ENCODE measurements at regions not wholly inside any gene's neighbourhood (a gene's known extent, or its start where the extent isn't known, plus 50 kb on each side); places are given as distances from the start of the nearest gene placed in this dataset.
"Not testable (repeated sequence)": the region's sequence is repeated elsewhere in the genome, so short reads cannot be mapped to it uniquely, and the experiment has no call there.

DNA sequence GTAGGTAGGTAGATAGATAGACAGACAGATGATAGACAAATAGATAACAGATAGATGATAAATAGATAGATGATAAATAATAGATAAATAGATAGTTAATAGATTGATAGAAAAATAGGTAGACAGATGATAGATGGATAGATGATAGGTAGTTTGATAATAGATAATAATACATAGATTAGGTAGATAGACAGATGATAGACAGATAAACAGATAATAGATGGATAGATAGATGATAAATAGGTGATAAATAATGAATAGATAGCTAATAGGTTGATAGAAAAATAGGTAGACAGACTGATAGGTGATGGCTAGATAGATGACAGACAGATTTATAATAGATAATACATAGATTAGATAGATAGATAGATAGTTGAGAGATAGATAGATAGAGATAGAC lies 350.5 kb upstream of the DPP6 start:
- no peak for DNase-seq (ENCODE audit: low read depth in 4 of 4, low spot score in 3 of 4)

DNA sequence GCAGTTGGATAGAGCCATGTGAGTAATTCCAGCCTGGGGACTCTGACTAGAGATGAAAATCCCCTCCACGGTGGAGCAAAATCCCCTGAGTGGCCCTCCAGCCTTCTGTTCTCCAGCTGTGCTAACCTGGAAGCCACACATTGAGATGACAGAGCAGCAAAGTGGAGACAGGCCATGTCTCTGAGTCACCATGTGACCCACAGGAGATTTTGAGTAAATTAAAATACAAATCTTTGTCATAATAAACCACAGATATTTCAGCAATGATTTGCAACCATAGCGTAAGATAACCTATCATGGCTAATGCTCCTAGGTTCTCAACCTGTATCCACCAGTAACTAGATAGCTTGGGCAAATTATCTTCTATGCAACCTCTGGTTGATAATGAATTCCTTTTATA lies 328.3 kb upstream of the DPP6 start:
- not testable (repeated sequence) for DNase-seq (ENCODE audit: low read depth in 4 of 4, low spot score in 3 of 4)

DNA sequence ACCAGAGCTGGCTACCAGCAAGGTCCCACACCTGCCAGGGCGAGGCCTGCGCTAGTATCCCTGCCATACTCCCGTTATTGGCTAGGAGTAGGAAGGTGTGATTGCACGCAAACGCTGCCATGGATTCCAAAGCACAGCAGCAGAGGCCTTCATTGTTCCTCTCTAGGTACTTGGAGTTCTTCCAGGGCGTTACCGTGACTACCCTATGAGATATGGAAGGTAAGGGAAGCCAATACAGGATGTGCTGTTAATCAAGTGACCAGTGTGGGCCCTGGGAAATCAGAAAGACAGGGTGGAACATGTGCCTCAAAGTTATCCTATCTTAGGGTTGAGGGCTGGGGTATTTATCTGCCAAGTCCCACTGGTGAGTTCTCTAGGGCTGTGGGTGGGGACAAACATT lies 320.7 kb upstream of the DPP6 start:
- DNase-seq (ENCODE audit: low read depth in 4 of 4, low spot score in 3 of 4) = not testable (repeated sequence)

DNA sequence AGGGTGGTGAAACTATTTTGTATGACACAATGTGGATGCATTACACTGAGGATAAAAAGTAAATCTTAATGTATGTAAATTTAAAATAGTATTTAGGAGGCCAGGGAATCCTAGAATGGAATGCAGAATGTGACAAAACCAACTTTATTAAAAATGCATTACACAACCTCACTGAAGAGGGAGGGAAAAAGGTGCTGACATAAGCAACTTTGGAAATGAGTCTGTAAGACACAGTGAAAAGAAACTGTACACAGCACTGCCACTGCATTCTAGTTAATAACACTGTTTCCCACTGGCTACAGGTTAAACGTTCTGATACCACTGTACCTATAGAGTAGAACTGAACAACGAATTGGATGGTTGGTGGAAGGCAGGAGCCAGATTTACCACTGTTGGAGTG lies 308.8 kb upstream of the DPP6 start:
- not testable (repeated sequence) for DNase-seq (ENCODE audit: low read depth in 4 of 4, low spot score in 3 of 4)

DNA sequence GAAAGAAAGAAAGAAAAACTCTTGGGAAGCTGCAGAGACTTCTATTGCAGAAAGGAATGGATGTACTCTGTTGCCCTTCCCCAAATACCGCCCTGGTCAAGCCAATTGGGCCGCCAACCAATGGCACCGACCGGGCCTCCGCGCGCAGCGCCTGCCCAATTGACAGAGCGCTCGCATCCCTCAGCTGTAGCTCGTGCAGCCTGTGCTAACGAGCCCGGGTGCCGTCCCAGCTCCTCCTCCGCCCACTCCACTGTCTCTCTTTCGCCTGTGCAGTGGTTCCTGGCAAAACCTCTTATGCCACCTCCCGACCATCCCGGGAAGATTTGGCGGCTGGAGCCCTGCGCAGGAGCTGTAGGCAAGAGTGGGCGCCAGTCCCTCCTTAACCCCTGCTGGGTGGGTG lies 304.2 kb upstream of the DPP6 start:
- DNase-seq (ENCODE audit: low read depth in 4 of 4, low spot score in 3 of 4) = peak in 1 of 4 donors; percentile 16

DNA sequence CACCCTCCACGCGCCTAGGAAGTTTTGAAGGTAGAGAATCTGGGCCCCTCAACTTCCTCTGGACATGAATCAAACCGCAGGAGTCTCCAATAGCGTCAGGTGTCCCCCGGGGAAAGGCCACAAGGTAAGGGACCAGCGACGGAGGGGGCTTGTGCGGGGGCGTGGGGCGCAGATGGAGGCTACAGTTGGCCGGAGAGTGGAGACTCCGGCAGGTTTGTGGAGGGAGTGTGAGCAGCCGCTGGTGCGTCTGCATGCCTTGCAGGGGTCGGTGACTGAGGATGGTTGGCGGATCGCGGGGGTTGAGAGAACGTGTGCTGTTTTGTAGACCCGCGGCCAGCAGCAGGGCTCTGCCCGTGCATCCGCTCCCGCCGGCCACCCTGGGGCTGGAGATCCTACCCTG lies 303.3 kb upstream of the DPP6 start:
- not testable (repeated sequence) for DNase-seq (ENCODE audit: low read depth in 4 of 4, low spot score in 3 of 4)

DNA sequence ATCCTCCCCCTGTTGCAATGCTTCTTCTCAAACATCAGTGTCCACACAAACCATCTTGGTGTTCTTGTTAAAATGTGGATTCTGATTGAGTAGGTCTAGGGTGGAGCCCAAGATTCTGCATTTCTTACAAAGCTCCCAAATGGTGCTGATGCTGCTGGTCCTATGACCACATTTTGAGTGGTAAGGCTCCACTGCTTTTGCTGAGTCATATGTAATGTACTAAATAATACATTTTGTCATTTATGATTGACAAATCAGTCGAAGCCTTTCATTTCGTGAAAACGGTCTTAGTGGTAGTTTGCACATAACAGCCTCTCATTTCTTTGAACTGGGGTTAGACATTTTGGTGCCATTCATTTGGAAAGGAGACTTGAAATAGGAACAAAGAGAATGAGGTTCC lies 286.3 kb upstream of the DPP6 start:
- DNase-seq (ENCODE audit: low read depth in 4 of 4, low spot score in 3 of 4) = not testable (repeated sequence)

DNA sequence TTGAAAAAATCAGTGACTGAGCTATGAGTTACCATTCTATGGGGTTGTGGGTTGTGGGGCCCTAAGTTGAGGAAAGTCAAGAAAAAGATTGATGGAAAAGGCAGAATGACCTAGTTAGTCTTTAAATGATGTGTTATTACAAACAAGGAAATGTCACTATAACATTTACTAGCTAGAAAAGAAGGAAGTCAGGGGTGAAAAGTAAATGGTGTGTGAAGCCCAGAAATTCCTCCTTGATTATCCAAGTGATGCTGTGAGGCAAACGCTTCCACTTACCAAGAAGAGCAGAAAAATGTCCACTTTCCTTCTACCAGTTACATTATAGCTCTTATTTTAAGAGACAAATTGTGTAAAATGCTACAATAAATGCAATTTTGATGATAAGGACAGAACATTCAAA lies 285.3 kb upstream of the DPP6 start:
- DNase-seq (ENCODE audit: low read depth in 4 of 4, low spot score in 3 of 4) = peak in 1 of 4 donors; percentile 24

DNA sequence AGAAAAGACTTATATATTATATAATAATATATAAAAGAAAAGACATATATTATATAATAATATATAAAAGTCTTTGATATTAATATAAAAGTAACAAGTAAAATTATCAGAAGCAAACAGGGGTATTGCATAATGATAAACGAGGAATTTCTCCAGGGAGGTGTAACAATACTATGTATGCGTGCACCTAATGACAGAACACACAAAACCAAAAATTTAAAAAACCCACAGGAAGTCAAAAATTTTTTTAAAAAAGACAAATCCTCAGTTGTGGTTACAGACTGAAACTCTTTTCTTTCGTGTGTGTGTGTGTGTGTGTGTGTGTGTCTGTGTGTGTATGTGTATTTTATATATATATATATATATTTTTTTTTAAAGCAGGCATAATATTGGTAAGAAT lies 279.2 kb upstream of the DPP6 start:
- no peak for DNase-seq (ENCODE audit: low read depth in 4 of 4, low spot score in 3 of 4)

DNA sequence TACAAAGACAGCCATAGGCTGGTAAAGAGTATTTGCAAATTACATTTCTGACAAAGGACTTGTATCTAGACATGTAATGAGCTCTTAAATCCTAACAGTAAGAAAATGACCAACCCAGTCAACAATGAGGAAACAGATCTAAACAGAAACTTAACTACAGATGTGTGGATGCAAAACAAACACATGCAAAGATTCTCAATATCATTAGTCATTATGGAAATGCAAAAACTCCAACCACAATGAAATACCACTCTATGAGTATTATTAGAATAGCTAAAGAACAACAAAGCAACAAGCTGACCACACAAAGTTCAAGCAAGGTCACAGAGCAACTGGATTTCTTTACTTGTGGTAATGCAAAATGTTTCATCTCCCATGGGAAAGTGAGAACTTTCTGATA lies 275.3 kb upstream of the DPP6 start:
- not testable (repeated sequence) for DNase-seq (ENCODE audit: low read depth in 4 of 4, low spot score in 3 of 4)

DNA sequence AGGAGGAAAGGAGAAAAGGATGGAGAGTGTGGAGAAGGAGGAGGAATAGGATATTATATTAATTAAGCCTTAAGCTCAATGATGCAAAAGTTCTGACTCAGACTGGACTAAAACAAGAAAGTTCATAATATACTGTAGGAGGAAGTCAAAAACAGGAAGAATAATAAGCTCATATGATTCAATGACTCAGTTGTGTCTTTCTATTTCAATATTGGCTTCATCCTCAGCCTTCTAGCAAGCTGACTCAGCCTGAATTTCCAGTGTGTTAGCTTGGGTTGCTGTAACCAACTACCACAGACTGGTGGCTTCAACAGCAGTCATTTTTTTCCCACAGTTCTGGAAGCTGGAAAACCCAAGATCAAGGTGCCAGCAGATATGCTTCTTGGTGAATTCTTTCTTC lies 254.8 kb upstream of the DPP6 start:
- DNase-seq (ENCODE audit: low read depth in 4 of 4, low spot score in 3 of 4) = not testable (repeated sequence)

DNA sequence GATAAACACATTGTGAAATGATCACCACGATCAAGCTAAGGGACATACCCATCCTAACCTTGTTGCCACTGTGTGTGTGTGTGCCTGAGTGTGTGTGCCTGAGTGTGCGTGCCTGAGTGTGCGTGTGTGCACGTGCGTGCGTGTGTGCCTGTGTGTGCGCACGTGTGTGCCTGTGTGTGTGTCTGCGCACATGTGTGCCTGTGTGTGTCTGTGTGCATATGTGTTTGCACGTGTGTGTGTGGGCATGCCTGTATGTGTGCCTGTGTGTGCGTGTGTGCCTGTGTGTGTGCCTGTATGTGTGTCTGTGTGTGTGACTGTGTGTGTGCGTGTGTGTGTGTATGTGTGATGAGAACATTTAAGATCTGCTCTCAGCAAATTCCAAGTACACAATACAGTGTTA lies 244.1 kb upstream of the DPP6 start:
- DNase-seq (ENCODE audit: low read depth in 4 of 4, low spot score in 3 of 4) = no peak

DNA sequence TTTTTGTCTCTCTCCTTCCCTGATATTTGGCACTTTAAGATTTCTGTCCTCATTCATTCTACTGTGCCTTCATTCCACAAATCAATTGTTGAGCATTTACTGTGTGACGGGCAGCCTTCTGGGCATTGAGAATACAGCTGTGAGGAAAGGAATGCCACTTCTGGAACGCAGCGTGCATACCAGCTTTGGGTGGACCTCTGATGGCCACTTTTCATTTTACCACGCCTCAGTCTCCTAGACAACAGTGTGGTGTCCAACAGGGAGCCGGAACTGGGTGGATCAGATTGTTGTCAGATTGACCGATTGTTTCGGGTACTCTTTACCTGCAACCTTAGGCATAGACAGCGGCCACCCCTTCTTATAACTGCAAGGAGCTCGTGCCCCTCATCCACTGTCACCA lies 222.7 kb upstream of the DPP6 start:
- DNase-seq (ENCODE audit: low read depth in 4 of 4, low spot score in 3 of 4) = no peak

DNA sequence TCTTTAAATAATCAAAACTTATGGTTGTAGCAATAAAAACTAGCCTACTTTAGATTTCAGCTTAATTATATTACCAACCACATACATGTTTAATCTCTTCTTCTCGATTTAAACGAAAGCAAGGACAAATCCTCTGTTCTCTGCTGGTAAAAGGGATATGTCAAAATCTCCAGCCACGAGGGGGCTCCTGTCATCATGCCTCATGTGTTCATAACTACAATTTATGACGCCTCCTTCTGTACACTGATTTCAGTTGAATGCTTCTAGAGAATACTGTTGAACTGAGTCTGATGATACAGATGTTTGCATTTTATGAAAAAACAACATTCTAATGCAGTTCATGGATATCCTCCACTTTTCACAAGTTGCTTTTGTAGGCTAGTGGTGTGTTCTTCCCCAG lies 220.0 kb upstream of the DPP6 start:
- DNase-seq (ENCODE audit: low read depth in 4 of 4, low spot score in 3 of 4) = peak in 1 of 4 donors; percentile 5

DNA sequence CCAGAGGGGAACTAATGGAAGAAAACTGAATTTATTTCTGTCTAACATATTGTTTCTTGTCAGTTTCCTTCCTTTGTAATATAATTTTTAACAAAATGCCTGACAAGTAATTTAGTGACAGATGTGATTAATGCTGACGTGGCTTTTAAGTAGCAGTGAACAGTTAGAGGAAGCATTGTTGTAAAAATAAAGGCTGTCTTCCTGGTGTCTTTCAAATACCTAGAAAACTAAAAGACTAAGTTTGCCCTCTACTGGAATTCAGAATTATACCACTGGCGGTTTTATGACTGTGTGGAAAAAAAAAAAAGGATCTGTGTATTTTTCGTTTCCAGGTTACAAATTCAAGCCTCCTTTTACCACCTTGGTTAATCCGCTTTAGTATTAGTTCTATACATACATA lies 217.1 kb upstream of the DPP6 start:
- DNase-seq (ENCODE audit: low read depth in 4 of 4, low spot score in 3 of 4) = peak in 1 of 4 donors; percentile 1

DNA sequence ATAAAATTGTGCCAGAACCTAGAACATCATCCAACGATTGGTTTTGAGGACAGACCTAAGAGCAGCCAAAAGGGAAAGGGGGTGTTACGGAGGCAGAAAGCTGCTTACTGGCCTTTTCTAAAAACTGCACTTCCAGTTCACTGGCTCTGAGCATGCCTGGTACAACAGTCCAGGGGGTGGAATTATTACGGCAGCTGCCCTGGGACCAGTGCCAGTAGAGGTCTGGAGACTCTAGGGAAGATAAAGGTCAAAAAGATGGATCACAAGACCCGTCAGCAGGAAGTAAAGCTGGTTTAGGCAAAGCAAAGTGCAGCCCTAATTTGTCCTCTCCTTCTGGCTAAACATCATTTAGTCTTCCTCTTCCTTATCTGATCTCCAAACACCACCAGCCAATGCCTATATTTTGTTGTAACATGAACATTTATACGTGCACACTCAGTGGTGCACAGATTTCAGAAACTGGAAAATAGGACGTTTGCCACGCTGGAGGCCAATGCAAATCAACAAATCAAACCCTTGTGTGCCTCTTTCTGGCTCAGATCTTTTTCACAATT lies 216.4 kb upstream of the DPP6 start:
- DNase-seq (ENCODE audit: low read depth in 4 of 4, low spot score in 3 of 4) = no peak

DNA sequence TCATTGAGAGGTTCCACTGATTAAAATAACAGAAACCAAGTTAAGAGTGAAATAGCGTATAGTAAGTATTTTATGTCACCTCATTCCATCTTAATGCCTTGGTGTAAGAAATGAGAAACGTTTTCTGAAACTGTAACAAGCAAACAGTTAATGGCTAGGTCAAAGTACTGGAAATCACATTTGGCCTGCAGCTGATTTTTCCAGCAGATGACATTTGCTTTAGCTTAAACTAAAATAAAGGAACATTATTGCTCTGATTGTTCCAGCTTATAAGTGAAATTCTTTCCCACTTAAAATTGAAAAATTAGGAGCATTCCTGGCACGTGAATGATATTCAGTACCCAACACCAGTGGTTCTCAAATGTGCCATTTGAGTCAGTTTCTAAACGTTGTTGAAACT lies 213.6 kb upstream of the DPP6 start:
- DNase-seq (ENCODE audit: low read depth in 4 of 4, low spot score in 3 of 4) = no peak

DNA sequence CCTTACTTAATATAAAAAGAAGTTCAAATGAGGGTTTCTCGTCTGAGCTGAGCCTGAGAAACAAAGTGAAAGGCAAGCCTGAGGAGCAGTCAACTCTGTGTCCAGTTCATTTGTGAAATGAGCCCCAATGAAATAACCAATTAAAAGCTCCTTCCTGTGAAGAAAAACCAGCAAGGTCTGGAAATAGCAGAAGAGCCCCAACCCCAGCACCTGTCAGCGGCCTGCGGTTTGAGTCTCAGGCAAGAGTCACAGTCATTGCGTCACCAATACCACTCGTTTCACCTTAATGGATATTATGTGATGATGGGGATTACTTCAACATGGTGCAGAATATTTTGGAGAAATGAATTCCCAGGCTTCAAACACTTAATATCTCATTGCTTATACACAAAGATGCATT lies 211.3 kb upstream of the DPP6 start:
- DNase-seq (ENCODE audit: low read depth in 4 of 4, low spot score in 3 of 4) = no peak

DNA sequence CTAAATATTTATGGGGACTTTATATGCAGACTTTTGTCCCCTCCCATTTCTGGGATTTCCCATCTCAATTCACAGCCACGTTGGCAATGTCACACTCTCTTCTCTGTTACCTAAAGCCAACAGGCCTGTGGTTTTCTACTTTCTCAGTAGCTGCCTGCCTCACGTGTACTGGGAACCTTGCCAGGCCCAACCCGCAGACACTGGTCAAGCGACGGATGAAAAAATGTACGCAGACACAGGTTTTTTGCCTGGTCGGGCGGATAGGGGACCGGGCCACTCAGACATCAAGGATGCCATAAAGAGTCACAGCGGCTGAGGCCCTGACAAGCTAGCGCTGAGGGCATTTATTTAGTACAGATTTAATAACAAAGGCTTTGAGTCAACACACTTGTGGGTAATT lies 204.4 kb upstream of the DPP6 start:
- DNase-seq (ENCODE audit: low read depth in 4 of 4, low spot score in 3 of 4) = no peak

DNA sequence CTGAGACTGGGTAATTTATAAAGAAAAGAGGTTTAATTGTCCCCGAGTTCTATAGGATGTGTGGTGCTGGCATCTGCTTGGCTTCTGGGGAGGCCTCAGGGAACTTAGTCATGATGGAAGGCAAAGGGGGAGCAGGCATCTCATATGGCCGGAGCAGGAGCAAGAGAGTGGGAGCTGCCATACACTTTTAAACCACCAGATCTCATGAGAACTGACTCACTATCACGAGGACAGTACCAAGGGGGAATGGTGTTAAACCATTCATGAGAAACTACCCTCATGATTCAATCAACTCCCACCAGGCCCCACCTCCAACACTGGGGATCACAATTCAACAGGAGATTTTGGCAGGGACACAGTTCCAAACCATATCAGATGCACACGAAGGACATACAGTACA lies 199.9 kb upstream of the DPP6 start:
- DNase-seq (ENCODE audit: low read depth in 4 of 4, low spot score in 3 of 4) = no peak

DNA sequence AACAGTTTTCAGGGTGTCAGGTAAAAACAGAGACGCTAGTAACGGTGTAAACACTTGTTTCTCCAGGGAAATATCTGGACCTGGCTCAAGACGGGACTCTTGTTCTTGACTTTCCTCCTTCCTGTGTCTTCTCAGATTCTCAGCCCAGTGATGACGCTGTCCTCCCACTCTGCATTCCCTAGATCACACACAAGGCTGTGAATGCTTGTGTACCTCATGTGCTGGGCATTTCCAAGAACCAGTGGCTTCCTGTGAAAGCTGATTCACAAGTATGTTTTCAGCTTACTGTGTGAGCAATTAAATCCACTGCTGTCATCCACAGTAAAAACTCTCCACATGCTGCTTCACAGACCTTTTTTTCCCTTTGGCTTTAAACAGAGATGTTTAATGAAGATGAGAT lies 193.8 kb upstream of the DPP6 start:
- DNase-seq (ENCODE audit: low read depth in 4 of 4, low spot score in 3 of 4) = no peak

DNA sequence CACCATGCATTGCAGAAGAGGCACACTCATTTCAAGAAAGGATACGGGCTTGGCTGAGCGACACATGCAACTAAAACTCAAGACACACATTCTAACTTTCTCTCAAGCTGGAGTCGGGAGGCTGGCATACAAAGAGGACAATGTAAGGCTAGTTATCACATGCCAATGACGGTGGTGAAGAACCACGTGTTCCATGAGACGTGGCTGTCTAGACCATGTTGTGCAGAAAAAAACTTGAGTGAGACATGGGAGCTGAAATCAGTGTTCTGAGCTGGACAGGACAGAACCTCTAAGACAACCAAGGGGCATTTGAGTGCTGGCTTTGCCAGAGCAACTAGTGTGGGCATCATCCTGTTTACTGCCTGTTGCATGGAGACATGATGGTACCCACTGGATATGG lies 193.0 kb upstream of the DPP6 start:
- DNase-seq (ENCODE audit: low read depth in 4 of 4, low spot score in 3 of 4) = no peak

Measured in right renal pelvis (tissue), 4 donors.